T-helper 1 cell treated with Interleukin-12 subunit alpha and Interleukin-12 subunit beta and Interleukin-4 antibody, amounts not matched to agents 30 μg/mL and 1 μg/mL, for 36 hours (primary cell): ENCODE measurements at regions not wholly inside any gene's neighbourhood (a gene's known extent, or its start where the extent isn't known, plus 50 kb on each side); places are given as distances from the start of the nearest gene placed in this dataset.

Source experiments
- H3K27ac Mint-ChIP-seq: one replicate; pipeline ENCODE4 v1.8.0; 2021; ENCODE audit warnings: mild to moderate bottlenecking, mixed read lengths
- H3K27me3 Mint-ChIP-seq: one replicate; pipeline ENCODE4 v1.8.0; 2021; ENCODE audit warnings: low read depth, mixed read lengths
- H3K36me3 Mint-ChIP-seq: one replicate; pipeline ENCODE4 v1.8.0; 2021; ENCODE audit warnings: low read depth, mixed read lengths
- H3K4me1 Mint-ChIP-seq: one replicate; pipeline ENCODE4 v1.8.0; 2021; ENCODE audit warnings: low read depth, mixed read lengths
- H3K4me3 Mint-ChIP-seq: one replicate; pipeline ENCODE4 v1.8.0; 2021; ENCODE audit warnings: mild to moderate bottlenecking, moderate library complexity, mixed read lengths
- H3K9me3 Mint-ChIP-seq: one replicate; pipeline ENCODE4 v1.8.0; 2021; ENCODE audit warnings: mixed read lengths

DNA sequence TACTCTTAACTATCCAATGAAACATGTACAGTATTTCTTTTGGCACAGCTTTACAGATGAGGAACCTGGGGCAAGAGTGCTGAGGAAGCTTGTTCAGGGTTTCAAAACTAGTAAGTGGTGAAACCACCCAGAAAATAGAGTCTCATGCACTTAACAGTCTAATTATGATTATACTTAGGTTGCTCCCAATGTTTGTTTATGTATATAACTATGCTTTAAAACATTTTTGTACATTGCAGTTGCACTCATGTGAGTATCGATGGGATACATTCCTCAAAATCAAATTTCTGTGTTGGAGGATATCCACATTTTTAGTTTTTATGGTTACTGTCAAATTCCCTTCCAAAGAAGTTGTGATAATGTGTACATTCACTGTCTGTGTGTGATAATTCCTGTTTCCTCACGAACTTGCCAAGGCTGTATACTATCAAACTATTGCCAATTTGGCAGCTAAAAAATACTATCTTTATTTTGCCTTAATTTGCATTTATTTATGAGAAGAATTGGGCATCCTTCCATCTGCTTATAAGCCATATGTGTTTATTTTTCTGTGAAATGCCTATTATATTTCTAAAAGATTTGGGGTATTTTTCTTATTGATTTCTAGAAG, 143.9 kb upstream of the SSTR1 start:
- H3K4me3 Mint-ChIP-seq = no peak overlapping the region
- no peaks in the 10 kb centered on the region for H3K27me3 Mint-ChIP-seq
- H3K4me1 Mint-ChIP-seq = peaks cover 12% of the 10 kb centered on the region
- peaks cover 17% of the 10 kb centered on the region for H3K9me3 Mint-ChIP-seq
- H3K27ac Mint-ChIP-seq = no peak overlapping the region
- H3K36me3 Mint-ChIP-seq = peaks cover 3% of the 10 kb centered on the region

DNA sequence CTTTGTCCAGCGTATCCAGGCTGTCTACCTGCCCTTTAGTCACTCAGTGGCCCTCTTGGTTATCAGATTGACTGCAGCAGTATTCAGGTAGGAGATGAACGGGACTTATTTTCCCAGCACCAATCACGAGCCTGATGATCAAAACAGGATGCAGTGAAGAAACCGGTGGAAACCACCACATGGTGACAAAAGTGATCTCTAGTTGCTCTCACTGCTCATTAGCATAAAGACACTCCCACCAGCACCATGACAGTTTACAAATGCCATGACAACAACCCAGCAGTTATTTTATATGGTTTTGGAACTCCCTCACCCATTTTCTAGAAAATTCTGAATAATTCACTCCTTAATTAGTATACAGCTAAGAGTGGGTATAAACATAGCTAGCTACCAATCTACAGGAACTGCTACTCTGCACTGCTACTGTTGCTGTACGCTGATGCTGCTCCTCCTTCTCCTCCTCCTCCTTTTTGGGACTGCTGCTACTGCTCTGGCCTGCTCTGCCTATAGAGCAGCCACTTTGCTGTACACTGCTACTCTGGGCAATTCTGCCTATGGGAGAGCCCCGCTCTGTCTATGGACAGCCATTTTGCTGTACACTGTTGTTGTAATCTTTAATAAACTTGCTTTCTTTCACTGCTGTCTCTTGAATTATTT, 142.5 kb upstream of the SSTR1 start:
- peaks cover 11% of the 10 kb centered on the region for H3K9me3 Mint-ChIP-seq
- no peaks in the 10 kb centered on the region for H3K27me3 Mint-ChIP-seq
- H3K4me3 Mint-ChIP-seq = peak overlapping the region; percentile 75
- peak overlapping the region; percentile 78 for H3K27ac Mint-ChIP-seq
- peaks cover 3% of the 10 kb centered on the region for H3K36me3 Mint-ChIP-seq
- H3K4me1 Mint-ChIP-seq = peaks cover 12% of the 10 kb centered on the region

DNA sequence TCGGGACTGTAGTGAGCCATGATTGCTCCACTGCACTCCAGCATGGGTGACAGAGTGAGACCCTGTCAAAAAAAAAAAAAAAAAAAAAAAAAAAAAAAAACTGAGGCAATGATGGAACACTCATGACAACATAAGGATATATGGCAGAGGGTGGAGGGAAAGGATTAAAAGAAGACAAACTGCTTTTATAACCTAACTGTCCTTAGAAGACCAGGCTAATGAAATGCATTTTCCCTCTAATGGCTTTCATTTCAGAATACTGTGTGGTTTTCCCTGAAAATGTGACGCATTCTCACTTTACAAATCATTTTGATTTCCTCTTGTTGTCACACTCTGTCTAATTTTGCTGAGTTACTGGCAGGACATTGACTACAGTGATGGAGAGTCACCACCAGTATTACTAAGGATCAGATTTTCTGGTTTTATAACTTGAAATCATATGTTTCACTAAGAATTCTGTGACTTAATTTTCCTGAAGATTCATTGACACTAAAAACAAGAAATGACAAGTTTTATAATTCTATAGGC, 137.6 kb upstream of the SSTR1 start:
- Mint-ChIP-seq H3K27ac (no peak overlapping the region), H3K4me1 (peaks cover 24% of the 10 kb centered on the region), H3K9me3 (no peaks in the 10 kb centered on the region), H3K27me3 (no peaks in the 10 kb centered on the region), H3K36me3 (no peaks in the 10 kb centered on the region), H3K4me3 (no peak overlapping the region)

GRCh38 chr14:38073641-38074040, 134.1 kb upstream of the SSTR1 start:
- Mint-ChIP-seq H3K36me3 (no peaks in the 10 kb centered on the region), H3K27ac (no peak overlapping the region), H3K4me3 (no peak overlapping the region), H3K9me3 (peaks cover 9% of the 10 kb centered on the region), H3K27me3 (no peaks in the 10 kb centered on the region), H3K4me1 (peaks cover 25% of the 10 kb centered on the region)

GRCh38 chr14:38074081-38074480, 133.6 kb upstream of the SSTR1 start:
- H3K27me3 Mint-ChIP-seq = no peaks in the 10 kb centered on the region
- peaks cover 27% of the 10 kb centered on the region for H3K4me1 Mint-ChIP-seq
- H3K4me3 Mint-ChIP-seq = peak overlapping the region; percentile 5
- no peak overlapping the region for H3K27ac Mint-ChIP-seq
- H3K36me3 Mint-ChIP-seq = no peaks in the 10 kb centered on the region
- peaks cover 9% of the 10 kb centered on the region for H3K9me3 Mint-ChIP-seq

DNA sequence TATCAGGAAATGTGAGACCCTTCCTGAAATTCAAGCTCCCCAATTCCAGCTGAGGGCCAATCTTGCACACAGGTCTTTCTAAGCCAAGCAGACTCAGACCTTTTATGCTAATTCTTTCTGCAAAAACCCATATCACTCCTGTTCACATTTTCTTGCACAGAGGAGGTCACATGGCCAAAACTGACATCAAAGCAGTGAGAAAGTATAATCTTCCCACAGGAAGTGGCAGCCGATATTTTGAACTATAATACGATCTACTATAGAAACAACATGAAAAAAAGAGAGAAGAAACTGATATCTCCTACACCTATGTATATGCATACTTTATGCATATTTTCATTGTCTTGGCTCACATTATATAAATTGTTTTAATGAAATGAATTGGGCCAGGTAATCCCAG, 132.9 kb upstream of the SSTR1 start:
- Mint-ChIP-seq H3K9me3 (peaks cover 9% of the 10 kb centered on the region), H3K4me3 (no peak overlapping the region), H3K27me3 (no peaks in the 10 kb centered on the region), H3K4me1 (peaks cover 30% of the 10 kb centered on the region), H3K27ac (no peak overlapping the region), H3K36me3 (no peaks in the 10 kb centered on the region)

DNA sequence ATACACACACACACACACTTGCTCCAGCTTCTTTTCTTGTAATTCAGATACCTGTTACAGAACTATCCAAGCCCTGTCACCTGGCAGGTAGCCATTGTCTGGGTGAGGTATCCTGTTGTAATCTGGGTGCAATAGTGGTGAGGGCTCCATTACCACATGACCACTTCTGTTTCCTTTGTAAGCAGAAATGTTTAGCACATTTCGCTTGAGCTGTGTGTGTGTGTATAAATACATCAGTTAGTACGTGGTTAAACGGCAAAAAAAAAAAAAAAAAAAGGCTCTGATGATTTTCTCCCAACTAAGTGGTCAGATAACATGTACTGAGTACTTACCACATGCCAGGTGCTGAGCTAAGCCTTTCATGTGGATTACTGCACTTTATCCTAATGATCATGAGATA, 129.3 kb upstream of the SSTR1 start:
- Mint-ChIP-seq H3K27ac (no peak overlapping the region), H3K27me3 (no peaks in the 10 kb centered on the region), H3K9me3 (peaks cover 9% of the 10 kb centered on the region), H3K36me3 (no peaks in the 10 kb centered on the region), H3K4me1 (peaks cover 25% of the 10 kb centered on the region), H3K4me3 (peak overlapping the region; percentile 3)

- no peak overlapping the region for H3K4me3 Mint-ChIP-seq
- H3K9me3 Mint-ChIP-seq = peaks cover 9% of the 10 kb centered on the region
- no peak overlapping the region for H3K27ac Mint-ChIP-seq
- H3K27me3 Mint-ChIP-seq = no peaks in the 10 kb centered on the region
- peaks cover 20% of the 10 kb centered on the region for H3K4me1 Mint-ChIP-seq
- no peaks in the 10 kb centered on the region for H3K36me3 Mint-ChIP-seq
These were observed 128.4 kb upstream of the SSTR1 start for GRCh38 chr14:38079268-38079667.

DNA sequence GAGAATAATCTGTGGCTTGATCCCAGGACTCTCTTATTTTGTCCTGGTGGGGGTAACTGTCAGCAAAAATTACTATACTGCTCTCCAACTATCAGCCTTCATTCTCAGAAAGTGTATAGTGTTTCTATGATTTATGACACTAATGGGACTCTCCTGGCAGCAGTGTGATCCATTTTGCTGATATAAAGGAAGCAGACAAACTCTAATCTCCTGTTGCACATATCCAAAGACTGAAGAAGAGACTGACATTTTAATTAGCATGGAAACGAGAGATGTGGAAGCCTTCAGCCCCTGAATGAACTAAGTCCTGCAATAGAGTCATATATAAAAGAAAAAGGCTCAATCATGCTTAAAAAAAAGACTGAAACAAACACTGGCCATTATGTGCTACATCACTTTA, 127.8 kb upstream of the SSTR1 start:
- no peak overlapping the region for H3K4me3 Mint-ChIP-seq
- no peaks in the 10 kb centered on the region for H3K27me3 Mint-ChIP-seq
- no peaks in the 10 kb centered on the region for H3K36me3 Mint-ChIP-seq
- no peak overlapping the region for H3K27ac Mint-ChIP-seq
- peaks cover 15% of the 10 kb centered on the region for H3K4me1 Mint-ChIP-seq
- H3K9me3 Mint-ChIP-seq = peaks cover 9% of the 10 kb centered on the region

- peaks cover 9% of the 10 kb centered on the region for H3K9me3 Mint-ChIP-seq
- H3K4me1 Mint-ChIP-seq = peaks cover 13% of the 10 kb centered on the region
- H3K27me3 Mint-ChIP-seq = no peaks in the 10 kb centered on the region
- no peak overlapping the region for H3K4me3 Mint-ChIP-seq
- H3K27ac Mint-ChIP-seq = no peak overlapping the region
- H3K36me3 Mint-ChIP-seq = no peaks in the 10 kb centered on the region
These were observed 127.0 kb upstream of the SSTR1 start for GRCh38 chr14:38080696-38081095.

DNA sequence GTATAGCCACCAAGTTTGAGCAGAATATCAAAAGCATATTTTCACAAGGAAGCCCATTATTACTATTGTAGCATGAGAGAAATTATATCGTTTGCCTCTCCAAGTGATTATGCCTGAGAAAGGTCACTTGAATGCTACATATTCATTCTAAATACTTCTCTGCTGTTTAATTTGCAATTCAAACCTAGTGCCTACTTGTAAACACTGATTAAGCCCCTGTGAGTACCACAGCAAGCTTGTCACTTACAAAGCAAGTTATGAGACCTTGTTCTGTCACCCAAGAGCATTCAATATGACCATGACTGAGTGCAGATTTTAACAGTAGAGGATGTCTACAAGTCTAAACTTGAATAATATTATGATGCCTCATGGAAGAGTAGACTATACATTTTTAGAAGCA, 124.7 kb upstream of the SSTR1 start:
- no peaks in the 10 kb centered on the region for H3K27me3 Mint-ChIP-seq
- H3K4me1 Mint-ChIP-seq = peaks cover 11% of the 10 kb centered on the region
- no peaks in the 10 kb centered on the region for H3K9me3 Mint-ChIP-seq
- H3K4me3 Mint-ChIP-seq = no peak overlapping the region
- H3K27ac Mint-ChIP-seq = no peak overlapping the region
- no peaks in the 10 kb centered on the region for H3K36me3 Mint-ChIP-seq

GRCh38 chr14:38089123-38089522, 118.6 kb upstream of the SSTR1 start:
- peaks cover 28% of the 10 kb centered on the region for H3K9me3 Mint-ChIP-seq
- H3K4me3 Mint-ChIP-seq = no peak overlapping the region
- H3K36me3 Mint-ChIP-seq = peaks cover 4% of the 10 kb centered on the region
- no peaks in the 10 kb centered on the region for H3K27me3 Mint-ChIP-seq
- H3K4me1 Mint-ChIP-seq = no peaks in the 10 kb centered on the region
- no peak overlapping the region for H3K27ac Mint-ChIP-seq

DNA sequence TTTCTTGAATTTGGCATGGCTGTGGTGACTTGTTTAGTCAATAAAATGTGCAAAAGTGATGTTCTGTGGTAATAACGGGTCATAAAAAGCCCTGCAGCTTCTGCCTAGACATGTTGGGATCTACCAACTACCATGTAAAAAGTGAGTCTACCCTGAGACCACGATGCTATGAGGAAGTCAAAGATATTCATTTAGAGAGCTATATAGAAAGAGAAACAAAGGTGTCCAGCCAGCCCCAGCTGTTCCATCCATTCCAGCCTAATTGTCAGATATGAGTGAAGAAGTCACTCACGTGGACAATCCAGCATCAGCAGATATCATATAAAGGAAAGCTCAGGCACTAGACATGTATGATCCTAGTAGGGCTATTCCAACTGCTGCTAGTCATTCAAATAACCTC, 117.2 kb upstream of the SSTR1 start:
- H3K4me3 Mint-ChIP-seq = no peak overlapping the region

GRCh38 chr14:38098074-38098836, 109.4 kb upstream of the SSTR1 start:
- Mint-ChIP-seq H3K27me3 (no peaks in the 10 kb centered on the region), H3K4me1 (peaks cover 2% of the 10 kb centered on the region), H3K9me3 (peaks cover 29% of the 10 kb centered on the region), H3K36me3 (peaks cover 4% of the 10 kb centered on the region), H3K4me3 (no peak overlapping the region), H3K27ac (no peak overlapping the region)

More for the DNA sequence above, 117.2 kb upstream of the SSTR1 start:
- Mint-ChIP-seq H3K9me3 (peaks cover 33% of the 10 kb centered on the region), H3K27ac (no peak overlapping the region), H3K36me3 (peaks cover 4% of the 10 kb centered on the region), H3K4me1 (no peaks in the 10 kb centered on the region), H3K27me3 (no peaks in the 10 kb centered on the region)

DNA sequence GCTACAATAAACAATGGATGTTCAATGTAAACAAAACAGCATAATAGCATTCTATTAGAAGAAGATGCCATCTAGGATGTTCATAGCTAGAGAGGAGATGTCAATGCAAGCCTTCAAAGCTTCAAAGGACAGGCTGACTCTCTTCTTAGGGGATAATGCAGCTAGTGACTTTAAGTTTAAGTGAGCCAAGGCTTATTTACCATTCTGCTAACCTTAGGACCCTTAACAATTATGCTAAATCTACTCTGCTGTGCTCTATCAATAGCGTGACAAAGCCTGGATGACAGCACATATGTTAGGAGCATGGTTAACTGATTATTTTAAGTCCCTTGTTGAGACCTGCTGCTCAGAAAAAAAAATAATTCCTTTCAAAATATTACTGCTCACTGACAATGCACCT, 106.0 kb upstream of the SSTR1 start:
- H3K27ac Mint-ChIP-seq = no peak overlapping the region
- H3K27me3 Mint-ChIP-seq = no peaks in the 10 kb centered on the region
- H3K4me1 Mint-ChIP-seq = peaks cover 5% of the 10 kb centered on the region
- no peak overlapping the region for H3K4me3 Mint-ChIP-seq
- peaks cover 4% of the 10 kb centered on the region for H3K36me3 Mint-ChIP-seq
- H3K9me3 Mint-ChIP-seq = peaks cover 35% of the 10 kb centered on the region
